ENCODE measurements at regions not wholly inside any gene's neighbourhood (a gene's known extent, or its start where the extent isn't known, plus 50 kb on each side); places are given as distances from the start of the nearest gene placed in this dataset.

- Mint-ChIP-seq H3K27ac (no peak overlapping the region), H3K27me3 (no peaks in the 10 kb centered on the region), H3K4me3 (no peak overlapping the region), H3K9me3 (no peaks in the 10 kb centered on the region), H3K4me1 (no peaks in the 10 kb centered on the region), H3K36me3 (no peaks in the 10 kb centered on the region)
- no peak for ATAC-seq
These were observed 352.6 kb downstream of the CSNK1G3 start for GRCh38 chr5:123864578-123864977.

GRCh38 chr5:123858938-123859337 lies 347.0 kb downstream of the CSNK1G3 start:
- H3K9me3 Mint-ChIP-seq: no peaks in the 10 kb centered on the region
- H3K4me3 Mint-ChIP-seq: no peak overlapping the region
- no peak for ATAC-seq
- no peak overlapping the region for H3K27ac Mint-ChIP-seq
- no peaks in the 10 kb centered on the region for H3K4me1 Mint-ChIP-seq
- H3K27me3 Mint-ChIP-seq: no peaks in the 10 kb centered on the region
- no peaks in the 10 kb centered on the region for H3K36me3 Mint-ChIP-seq

- ATAC-seq: no peak
- no peaks in the 10 kb centered on the region for H3K9me3 Mint-ChIP-seq
These were observed 344.8 kb downstream of the CSNK1G3 start for GRCh38 chr5:123856766-123857165.

DNA sequence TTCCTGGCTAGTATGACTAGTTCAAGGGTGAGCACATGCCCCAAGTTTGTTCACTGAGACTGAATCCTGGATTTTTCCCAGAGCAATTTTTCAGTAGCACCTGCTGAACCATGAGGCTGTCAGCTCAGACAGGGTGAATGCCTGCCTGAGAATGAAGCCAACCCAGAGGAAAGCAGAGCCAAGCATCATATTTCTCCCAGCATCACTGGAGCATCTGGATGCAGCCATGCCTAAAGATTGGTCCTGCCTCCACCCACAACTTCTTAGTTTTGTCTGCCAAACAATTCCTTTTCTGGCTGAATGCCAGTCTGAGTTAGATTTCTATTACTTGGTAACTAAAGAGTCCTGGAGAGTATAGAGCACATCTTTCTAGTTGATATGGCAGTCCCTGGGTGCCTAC lies 343.6 kb downstream of the CSNK1G3 start:
- Mint-ChIP-seq H3K27me3 (no peaks in the 10 kb centered on the region), H3K27ac (no peak overlapping the region), H3K9me3 (peaks cover 6% of the 10 kb centered on the region), H3K4me1 (no peaks in the 10 kb centered on the region), H3K36me3 (no peaks in the 10 kb centered on the region), H3K4me3 (no peak overlapping the region)
- no peak for ATAC-seq

More at GRCh38 chr5:123856766-123857165, 344.8 kb downstream of the CSNK1G3 start:
- H3K27ac Mint-ChIP-seq: no peak overlapping the region
- H3K36me3 Mint-ChIP-seq: no peaks in the 10 kb centered on the region
- no peak overlapping the region for H3K4me3 Mint-ChIP-seq
- no peaks in the 10 kb centered on the region for H3K27me3 Mint-ChIP-seq
- no peaks in the 10 kb centered on the region for H3K4me1 Mint-ChIP-seq

DNA sequence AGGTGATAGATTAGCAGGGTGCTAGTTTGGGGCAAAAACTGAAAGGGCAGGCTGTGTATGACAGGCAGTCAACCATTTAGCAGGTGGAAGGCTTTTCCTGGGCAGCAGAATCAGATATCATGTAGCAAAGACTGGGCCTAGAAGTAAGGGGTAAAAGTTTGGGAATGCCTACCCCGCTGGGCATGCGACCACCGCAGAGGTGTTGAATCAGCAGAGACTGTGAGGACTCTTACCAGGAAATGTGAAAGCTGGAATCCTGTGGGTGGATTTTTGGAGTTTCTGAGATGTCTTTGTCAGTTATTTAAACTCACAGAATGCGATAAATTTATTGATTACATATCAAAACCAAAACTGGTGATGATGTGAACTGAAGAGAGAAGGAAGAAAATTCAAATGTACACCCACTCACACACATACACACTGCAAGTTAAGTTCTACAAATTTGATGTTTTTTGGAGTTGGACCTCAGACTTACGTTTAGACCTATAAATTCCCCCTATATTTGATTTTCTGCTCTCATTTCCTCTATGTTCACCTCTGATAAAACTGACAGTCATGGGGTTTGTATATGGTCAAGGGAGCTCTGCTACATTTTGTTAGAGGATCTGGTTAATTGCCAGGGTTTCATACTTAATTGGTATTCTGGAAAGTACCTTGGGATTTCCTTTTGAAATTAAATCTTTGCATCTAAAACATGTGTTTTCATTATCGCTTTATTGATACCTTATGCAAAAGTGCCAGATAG lies 333.6 kb downstream of the CSNK1G3 start:
- H3K9me3 Mint-ChIP-seq: peaks cover under 1% of the 10 kb centered on the region
- ATAC-seq: peak; percentile 31
- H3K36me3 Mint-ChIP-seq: no peaks in the 10 kb centered on the region
- peak overlapping the region; percentile 5 for H3K27ac Mint-ChIP-seq
- peaks cover 15% of the 10 kb centered on the region for H3K4me1 Mint-ChIP-seq
- H3K27me3 Mint-ChIP-seq: no peaks in the 10 kb centered on the region
- no peak overlapping the region for H3K4me3 Mint-ChIP-seq

DNA sequence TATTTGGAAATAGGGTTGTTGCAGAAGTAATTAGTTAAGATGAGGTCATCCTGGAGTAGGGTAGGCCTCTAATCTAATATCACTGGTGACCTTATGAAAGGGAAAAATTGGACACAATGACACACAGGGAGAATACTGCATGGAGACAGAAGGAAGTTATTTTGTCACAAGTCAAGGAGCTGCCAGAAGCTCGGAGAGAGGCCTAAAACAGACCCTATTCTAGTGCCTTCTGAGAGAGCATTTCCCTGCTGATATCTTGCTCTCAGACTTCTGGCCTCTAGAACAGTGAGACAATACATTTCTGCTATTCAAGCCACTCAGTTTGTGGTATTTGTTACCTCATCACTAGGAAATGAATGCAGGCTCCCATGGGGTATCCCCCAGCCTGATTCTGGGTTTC lies 332.9 kb downstream of the CSNK1G3 start:
- ATAC-seq: peak; percentile 49
- no peaks in the 10 kb centered on the region for H3K27me3 Mint-ChIP-seq
- H3K4me1 Mint-ChIP-seq: peaks cover 15% of the 10 kb centered on the region
- no peaks in the 10 kb centered on the region for H3K36me3 Mint-ChIP-seq
- H3K9me3 Mint-ChIP-seq: no peaks in the 10 kb centered on the region
- H3K4me3 Mint-ChIP-seq: no peak overlapping the region
- H3K27ac Mint-ChIP-seq: peak overlapping the region; percentile 5

GRCh38 chr5:123835421-123835820 lies 323.4 kb downstream of the CSNK1G3 start:
- Mint-ChIP-seq H3K4me3 (no peak overlapping the region), H3K9me3 (peaks cover 6% of the 10 kb centered on the region), H3K36me3 (no peaks in the 10 kb centered on the region), H3K27ac (no peak overlapping the region), H3K4me1 (no peaks in the 10 kb centered on the region), H3K27me3 (no peaks in the 10 kb centered on the region)
- ATAC-seq: no peak

- Mint-ChIP-seq H3K9me3 (peaks cover 5% of the 10 kb centered on the region), H3K4me1 (no peaks in the 10 kb centered on the region), H3K4me3 (no peak overlapping the region), H3K27me3 (no peaks in the 10 kb centered on the region), H3K27ac (no peak overlapping the region), H3K36me3 (no peaks in the 10 kb centered on the region)
- no peak for ATAC-seq
These were observed 318.6 kb downstream of the CSNK1G3 start for GRCh38 chr5:123830575-123830974.

- Mint-ChIP-seq H3K9me3 (peaks cover 10% of the 10 kb centered on the region), H3K27ac (no peak overlapping the region), H3K36me3 (no peaks in the 10 kb centered on the region), H3K4me3 (no peak overlapping the region), H3K27me3 (no peaks in the 10 kb centered on the region), H3K4me1 (no peaks in the 10 kb centered on the region)
- ATAC-seq: no peak
These were observed 315.8 kb downstream of the CSNK1G3 start for GRCh38 chr5:123827811-123828210.

GRCh38 chr5:123819833-123820232 lies 307.9 kb downstream of the CSNK1G3 start:
- Mint-ChIP-seq H3K27ac (no peak overlapping the region), H3K4me1 (peaks cover 3% of the 10 kb centered on the region), H3K27me3 (peaks cover 10% of the 10 kb centered on the region), H3K36me3 (no peaks in the 10 kb centered on the region), H3K4me3 (no peak overlapping the region), H3K9me3 (peaks cover 2% of the 10 kb centered on the region)
- ATAC-seq: no peak

- Mint-ChIP-seq H3K4me3 (no peak overlapping the region), H3K4me1 (peaks cover 8% of the 10 kb centered on the region), H3K36me3 (no peaks in the 10 kb centered on the region), H3K27ac (no peak overlapping the region), H3K9me3 (no peaks in the 10 kb centered on the region), H3K27me3 (peaks cover 10% of the 10 kb centered on the region)
- no peak for ATAC-seq
These were observed 307.4 kb downstream of the CSNK1G3 start for GRCh38 chr5:123819386-123819785.

GRCh38 chr5:123817267-123817666 lies 305.3 kb downstream of the CSNK1G3 start:
- H3K4me1 Mint-ChIP-seq: peaks cover 21% of the 10 kb centered on the region
- no peak overlapping the region for H3K27ac Mint-ChIP-seq
- no peak overlapping the region for H3K4me3 Mint-ChIP-seq
- peaks cover 21% of the 10 kb centered on the region for H3K27me3 Mint-ChIP-seq
- H3K36me3 Mint-ChIP-seq: no peaks in the 10 kb centered on the region
- no peaks in the 10 kb centered on the region for H3K9me3 Mint-ChIP-seq
- no peak for ATAC-seq

DNA sequence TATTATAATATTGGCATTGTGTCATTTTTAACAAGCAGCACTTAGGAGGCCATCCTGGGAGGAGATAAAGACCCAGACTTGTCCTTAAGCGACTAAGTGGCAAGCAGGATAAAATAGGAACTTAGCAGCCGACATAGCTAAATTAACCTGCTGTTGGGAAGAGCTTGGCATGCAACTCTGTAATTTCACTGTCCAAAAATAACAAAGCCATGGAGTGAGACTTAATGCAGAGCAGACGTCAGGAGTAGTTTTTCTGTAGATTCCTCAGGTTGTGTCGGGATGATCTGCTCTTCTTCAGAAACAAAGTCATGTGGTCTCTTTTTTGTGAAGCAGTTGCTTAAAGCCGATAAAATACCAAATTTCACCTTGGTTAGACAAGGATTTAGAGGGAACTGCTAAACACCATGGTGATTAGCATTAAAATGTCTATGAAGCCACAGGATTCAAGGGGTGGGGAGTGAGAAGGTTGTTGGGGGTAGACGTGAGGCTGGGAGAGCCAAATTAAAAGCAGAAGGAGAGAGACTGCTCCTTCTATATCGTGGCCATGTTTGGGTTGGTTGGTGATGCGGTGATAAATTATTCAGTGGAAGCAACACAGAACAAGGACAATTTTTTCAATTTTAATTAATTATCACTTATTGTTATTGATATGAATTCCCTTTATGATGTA lies 303.0 kb downstream of the CSNK1G3 start:
- no peaks in the 10 kb centered on the region for H3K9me3 Mint-ChIP-seq
- peaks cover 11% of the 10 kb centered on the region for H3K27me3 Mint-ChIP-seq
- H3K4me3 Mint-ChIP-seq: no peak overlapping the region
- H3K27ac Mint-ChIP-seq: no peak overlapping the region
- peaks cover 25% of the 10 kb centered on the region for H3K4me1 Mint-ChIP-seq
- ATAC-seq: no peak
- H3K36me3 Mint-ChIP-seq: no peaks in the 10 kb centered on the region

DNA sequence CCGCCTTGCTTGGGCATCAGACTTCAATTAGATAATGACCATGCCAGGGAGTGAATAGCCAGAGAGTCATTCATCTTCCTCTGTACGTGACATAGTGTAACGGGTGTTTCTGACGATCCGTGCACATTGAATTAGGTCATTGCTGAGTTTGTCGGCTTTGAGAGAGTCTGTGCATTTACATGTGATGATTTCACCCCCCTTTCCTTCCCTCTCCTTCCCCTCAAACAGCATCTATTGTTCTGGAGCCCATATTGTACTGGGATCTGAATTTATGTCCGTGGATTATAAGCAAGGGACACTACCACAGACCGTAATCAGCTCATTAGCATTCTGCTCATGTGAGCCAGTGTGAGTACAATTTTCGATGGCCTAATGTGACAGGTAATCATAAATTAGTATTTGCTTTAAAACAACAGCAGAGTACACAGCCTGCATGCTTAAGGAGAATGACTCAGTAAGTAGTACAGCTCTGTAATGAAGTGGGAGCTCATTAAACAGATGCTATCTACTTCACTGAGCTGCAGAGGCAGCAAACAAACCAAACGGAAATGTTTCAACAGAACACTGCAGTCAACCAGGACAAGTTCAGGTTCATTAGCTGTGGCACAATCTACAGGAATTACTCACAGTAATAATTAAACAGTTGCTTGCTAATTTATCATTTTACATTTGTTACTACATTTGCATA lies 302.1 kb downstream of the CSNK1G3 start:
- peaks cover 11% of the 10 kb centered on the region for H3K27me3 Mint-ChIP-seq
- H3K27ac Mint-ChIP-seq: no peak overlapping the region
- H3K4me3 Mint-ChIP-seq: no peak overlapping the region
- peaks cover 26% of the 10 kb centered on the region for H3K4me1 Mint-ChIP-seq
- no peaks in the 10 kb centered on the region for H3K9me3 Mint-ChIP-seq
- H3K36me3 Mint-ChIP-seq: no peaks in the 10 kb centered on the region
- ATAC-seq: peak; percentile 79

- Mint-ChIP-seq H3K27ac (no peak overlapping the region), H3K4me1 (peaks cover 26% of the 10 kb centered on the region), H3K27me3 (peaks cover 11% of the 10 kb centered on the region), H3K9me3 (no peaks in the 10 kb centered on the region), H3K4me3 (no peak overlapping the region), H3K36me3 (no peaks in the 10 kb centered on the region)
- ATAC-seq: no peak
These were observed 301.3 kb downstream of the CSNK1G3 start for GRCh38 chr5:123813264-123813663.

GRCh38 chr5:123811831-123812230 lies 299.9 kb downstream of the CSNK1G3 start:
- ATAC-seq: no peak
- Mint-ChIP-seq H3K27ac (no peak overlapping the region), H3K4me3 (no peak overlapping the region), H3K27me3 (peaks cover 11% of the 10 kb centered on the region), H3K36me3 (no peaks in the 10 kb centered on the region), H3K4me1 (peaks cover 26% of the 10 kb centered on the region), H3K9me3 (no peaks in the 10 kb centered on the region)

All from stimulated activated memory B cell treated with anti-CD40 and anti-IgM and Interleukin-4, amounts not matched to agents 10 μg/mL and 1 μg/mL and 100 μg/mL, for 72 hours (primary cell).